HCT116 (cell line): ENCODE measurements at regions not wholly inside any gene's neighbourhood (a gene's known extent, or its start where the extent isn't known, plus 50 kb on each side); places are given as distances from the start of the nearest gene placed in this dataset.

Experiments
- EZH2 ChIP-seq: fragments of 200-600 bp; sonication (generic); IDR thresholded peaks from 2 replicates; pipeline ENCODE4 v1.6.1; 2017; ENCODE audit warnings: antibody characterized with exemption, mixed run types
- JUND ChIP-seq: IDR thresholded peaks from 2 replicates; pipeline ENCODE4 v1.6.1; 2012
- POLR2A ChIP-seq: IDR thresholded peaks from 2 replicates; pipeline ENCODE4 v1.7.0; 2011; ENCODE audit warnings: borderline replicate concordance; ENCODE audit not compliant: insufficient read depth, insufficient read length; ENCODE audit errors: extremely low read depth
- POLR2AphosphoS5 ChIP-seq: IDR thresholded peaks from 2 replicates; pipeline ENCODE4 v1.6.1; 2011; ENCODE audit warnings: mild to moderate bottlenecking, low read depth, low read length, moderate library complexity
- RAD21 ChIP-seq: IDR thresholded peaks from 2 replicates; pipeline ENCODE4 v1.6.1; 2012; ENCODE audit warnings: low read depth, mild to moderate bottlenecking
- SIN3A ChIP-seq: IDR thresholded peaks from 2 replicates; pipeline ENCODE4 v1.6.1; 2012; ENCODE audit warnings: low read depth
- SP1 ChIP-seq: IDR thresholded peaks from 2 replicates; pipeline ENCODE4 v1.6.1; 2012; ENCODE audit warnings: low read depth
- YY1 ChIP-seq: IDR thresholded peaks from 2 replicates; pipeline ENCODE4 v1.6.1; 2011; ENCODE audit warnings: low read length, low read depth, moderate library complexity, mild to moderate bottlenecking; ENCODE audit not compliant: insufficient replicate concordance; ENCODE audit errors: extremely low read depth
- ZNF274 ChIP-seq: fragments of 200-500 bp; sonication (Bioruptor generic); IDR thresholded peaks from 2 replicates; pipeline ENCODE4 v1.6.1; 2014; ENCODE audit warnings: mild to moderate bottlenecking, low read depth, low read length, inconsistent platforms
- TF ChIP-seq, protein P1 (sequence below), 3 experiments: fragments of 200-600 bp in 1 of 3; sonication (generic) in 1 of 3; IDR thresholded peaks in 2 of 3; conservative IDR thresholded peaks in 1 of 3; 2 replicates each; pipeline ENCODE4 v1.5.1; 2012 to 2017; ENCODE audit warnings: low read depth in 2 of 3, low read length in 2 of 3, antibody characterized with exemption in 1 of 3, borderline replicate concordance in 1 of 3, control low read depth in 1 of 3, mild to moderate bottlenecking in 1 of 3, mixed read lengths in 1 of 3, mixed run types in 1 of 3, moderate library complexity in 1 of 3; ENCODE audit not compliant: insufficient read depth in 1 of 3
- TF ChIP-seq, protein P2 (sequence below): IDR thresholded peaks from 2 replicates; pipeline ENCODE4 v1.6.1; 2012; ENCODE audit warnings: low read depth
- TF ChIP-seq, protein P3 (sequence below): IDR thresholded peaks from 2 replicates; pipeline ENCODE4 v1.6.1; 2012
- TF ChIP-seq, protein P4 (sequence below): IDR thresholded peaks from 2 replicates; pipeline ENCODE4 v1.6.1; 2011; ENCODE audit warnings: mild to moderate bottlenecking, low read length, moderate library complexity; ENCODE audit not compliant: insufficient replicate concordance; ENCODE audit errors: extremely low read depth
- TF ChIP-seq, protein P5 (sequence below): IDR thresholded peaks from 2 replicates; pipeline ENCODE4 v1.6.1; 2012

DNA sequence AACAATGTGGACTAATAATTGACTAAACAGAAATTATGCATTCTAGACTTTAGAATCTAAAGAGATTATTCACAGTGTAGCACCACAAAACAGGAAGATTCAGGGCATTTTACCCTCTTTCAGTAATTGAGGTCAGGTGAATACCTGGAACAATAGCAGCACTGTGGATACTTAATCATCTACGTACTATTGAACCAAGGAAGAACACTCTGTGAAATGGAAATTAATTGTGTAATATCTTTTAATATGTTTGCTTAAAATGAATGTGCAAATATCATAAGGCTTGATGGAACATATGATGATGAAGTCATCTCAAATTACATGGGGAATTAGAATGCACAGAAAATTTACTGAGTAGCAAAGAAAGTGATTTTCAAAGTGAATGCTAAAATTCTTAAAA lies 68.5 kb upstream of the MAP9 start:
- TF ChIP-seq, protein P1, sequence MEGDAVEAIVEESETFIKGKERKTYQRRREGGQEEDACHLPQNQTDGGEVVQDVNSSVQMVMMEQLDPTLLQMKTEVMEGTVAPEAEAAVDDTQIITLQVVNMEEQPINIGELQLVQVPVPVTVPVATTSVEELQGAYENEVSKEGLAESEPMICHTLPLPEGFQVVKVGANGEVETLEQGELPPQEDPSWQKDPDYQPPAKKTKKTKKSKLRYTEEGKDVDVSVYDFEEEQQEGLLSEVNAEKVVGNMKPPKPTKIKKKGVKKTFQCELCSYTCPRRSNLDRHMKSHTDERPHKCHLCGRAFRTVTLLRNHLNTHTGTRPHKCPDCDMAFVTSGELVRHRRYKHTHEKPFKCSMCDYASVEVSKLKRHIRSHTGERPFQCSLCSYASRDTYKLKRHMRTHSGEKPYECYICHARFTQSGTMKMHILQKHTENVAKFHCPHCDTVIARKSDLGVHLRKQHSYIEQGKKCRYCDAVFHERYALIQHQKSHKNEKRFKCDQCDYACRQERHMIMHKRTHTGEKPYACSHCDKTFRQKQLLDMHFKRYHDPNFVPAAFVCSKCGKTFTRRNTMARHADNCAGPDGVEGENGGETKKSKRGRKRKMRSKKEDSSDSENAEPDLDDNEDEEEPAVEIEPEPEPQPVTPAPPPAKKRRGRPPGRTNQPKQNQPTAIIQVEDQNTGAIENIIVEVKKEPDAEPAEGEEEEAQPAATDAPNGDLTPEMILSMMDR (IDR thresholded peaks at IDR 0.05 in 2 of 3, conservative IDR thresholded peaks at IDR 0.05 in 1 of 3; ENCODE audit: borderline replicate concordance in 1 of 3, insufficient read depth in 1 of 3, low read depth in 2 of 3, low read length in 2 of 3): no peak
- TF ChIP-seq, protein P2, sequence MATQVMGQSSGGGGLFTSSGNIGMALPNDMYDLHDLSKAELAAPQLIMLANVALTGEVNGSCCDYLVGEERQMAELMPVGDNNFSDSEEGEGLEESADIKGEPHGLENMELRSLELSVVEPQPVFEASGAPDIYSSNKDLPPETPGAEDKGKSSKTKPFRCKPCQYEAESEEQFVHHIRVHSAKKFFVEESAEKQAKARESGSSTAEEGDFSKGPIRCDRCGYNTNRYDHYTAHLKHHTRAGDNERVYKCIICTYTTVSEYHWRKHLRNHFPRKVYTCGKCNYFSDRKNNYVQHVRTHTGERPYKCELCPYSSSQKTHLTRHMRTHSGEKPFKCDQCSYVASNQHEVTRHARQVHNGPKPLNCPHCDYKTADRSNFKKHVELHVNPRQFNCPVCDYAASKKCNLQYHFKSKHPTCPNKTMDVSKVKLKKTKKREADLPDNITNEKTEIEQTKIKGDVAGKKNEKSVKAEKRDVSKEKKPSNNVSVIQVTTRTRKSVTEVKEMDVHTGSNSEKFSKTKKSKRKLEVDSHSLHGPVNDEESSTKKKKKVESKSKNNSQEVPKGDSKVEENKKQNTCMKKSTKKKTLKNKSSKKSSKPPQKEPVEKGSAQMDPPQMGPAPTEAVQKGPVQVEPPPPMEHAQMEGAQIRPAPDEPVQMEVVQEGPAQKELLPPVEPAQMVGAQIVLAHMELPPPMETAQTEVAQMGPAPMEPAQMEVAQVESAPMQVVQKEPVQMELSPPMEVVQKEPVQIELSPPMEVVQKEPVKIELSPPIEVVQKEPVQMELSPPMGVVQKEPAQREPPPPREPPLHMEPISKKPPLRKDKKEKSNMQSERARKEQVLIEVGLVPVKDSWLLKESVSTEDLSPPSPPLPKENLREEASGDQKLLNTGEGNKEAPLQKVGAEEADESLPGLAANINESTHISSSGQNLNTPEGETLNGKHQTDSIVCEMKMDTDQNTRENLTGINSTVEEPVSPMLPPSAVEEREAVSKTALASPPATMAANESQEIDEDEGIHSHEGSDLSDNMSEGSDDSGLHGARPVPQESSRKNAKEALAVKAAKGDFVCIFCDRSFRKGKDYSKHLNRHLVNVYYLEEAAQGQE: no peak
- TF ChIP-seq POLR2A: no peak
- TF ChIP-seq POLR2AphosphoS5: no peak
- no peak for TF ChIP-seq SIN3A
- no peak for TF ChIP-seq JUND
- no peak for TF ChIP-seq EZH2
- TF ChIP-seq YY1: no peak
- TF ChIP-seq, protein P3, sequence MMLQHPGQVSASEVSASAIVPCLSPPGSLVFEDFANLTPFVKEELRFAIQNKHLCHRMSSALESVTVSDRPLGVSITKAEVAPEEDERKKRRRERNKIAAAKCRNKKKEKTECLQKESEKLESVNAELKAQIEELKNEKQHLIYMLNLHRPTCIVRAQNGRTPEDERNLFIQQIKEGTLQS: no peak
- no peak for TF ChIP-seq SP1
- no peak for TF ChIP-seq RAD21
- TF ChIP-seq, protein P4, sequence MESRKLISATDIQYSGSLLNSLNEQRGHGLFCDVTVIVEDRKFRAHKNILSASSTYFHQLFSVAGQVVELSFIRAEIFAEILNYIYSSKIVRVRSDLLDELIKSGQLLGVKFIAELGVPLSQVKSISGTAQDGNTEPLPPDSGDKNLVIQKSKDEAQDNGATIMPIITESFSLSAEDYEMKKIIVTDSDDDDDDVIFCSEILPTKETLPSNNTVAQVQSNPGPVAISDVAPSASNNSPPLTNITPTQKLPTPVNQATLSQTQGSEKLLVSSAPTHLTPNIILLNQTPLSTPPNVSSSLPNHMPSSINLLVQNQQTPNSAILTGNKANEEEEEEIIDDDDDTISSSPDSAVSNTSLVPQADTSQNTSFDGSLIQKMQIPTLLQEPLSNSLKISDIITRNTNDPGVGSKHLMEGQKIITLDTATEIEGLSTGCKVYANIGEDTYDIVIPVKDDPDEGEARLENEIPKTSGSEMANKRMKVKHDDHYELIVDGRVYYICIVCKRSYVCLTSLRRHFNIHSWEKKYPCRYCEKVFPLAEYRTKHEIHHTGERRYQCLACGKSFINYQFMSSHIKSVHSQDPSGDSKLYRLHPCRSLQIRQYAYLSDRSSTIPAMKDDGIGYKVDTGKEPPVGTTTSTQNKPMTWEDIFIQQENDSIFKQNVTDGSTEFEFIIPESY: no peak
- TF ChIP-seq ZNF274: no peak
- TF ChIP-seq, protein P5, sequence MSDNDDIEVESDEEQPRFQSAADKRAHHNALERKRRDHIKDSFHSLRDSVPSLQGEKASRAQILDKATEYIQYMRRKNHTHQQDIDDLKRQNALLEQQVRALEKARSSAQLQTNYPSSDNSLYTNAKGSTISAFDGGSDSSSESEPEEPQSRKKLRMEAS: no peak
